ENCODE measurements at regions not wholly inside any gene's neighbourhood (a gene's known extent, or its start where the extent isn't known, plus 50 kb on each side); places are given as distances from the start of the nearest gene placed in this dataset.

DNA sequence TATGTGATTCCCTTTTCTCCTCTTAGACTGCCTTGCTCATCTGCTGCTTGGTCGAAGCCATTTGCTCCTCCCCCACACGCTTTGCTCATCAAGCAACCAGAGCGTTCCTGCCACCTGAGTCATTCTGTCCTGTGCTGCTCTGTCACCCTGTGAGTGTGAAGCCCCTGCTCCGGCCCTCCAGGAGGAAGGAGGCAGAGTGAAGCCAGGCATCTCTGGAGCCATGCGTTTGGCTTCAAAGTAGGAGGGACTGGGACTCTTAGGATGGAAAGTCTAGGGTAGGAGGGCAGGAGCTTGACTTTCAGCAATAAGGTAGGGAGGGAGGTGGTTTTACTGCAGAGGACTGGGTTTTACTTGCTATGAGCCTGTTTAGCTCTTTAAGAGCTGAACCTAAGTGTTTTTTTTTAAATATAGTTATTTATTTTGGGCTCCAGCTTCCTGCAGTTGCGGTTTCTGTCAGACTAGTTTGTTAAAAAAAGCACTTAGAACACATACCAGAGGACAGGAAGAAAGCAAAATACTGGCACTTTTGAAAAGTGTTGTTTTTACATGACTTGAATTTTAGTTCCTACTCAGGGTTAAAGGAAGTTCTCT, 63.6 kb downstream of the SPINK2 start:
- Histone ChIP-seq H3K4me1 (no peaks in the 10 kb centered on the region), H3K9me3 (no peaks in the 10 kb centered on the region), H3K4me3 (no peak overlapping the region), H3K27ac (peak overlapping the region in 1 of 2 donors; percentile 21), H3K36me3 (no peaks in the 10 kb centered on the region), H3K27me3 (no peaks in the 10 kb centered on the region)
- no peak for TF ChIP-seq POLR2A (IDR thresholded peaks at IDR 0.05)
- TF ChIP-seq, protein P1, sequence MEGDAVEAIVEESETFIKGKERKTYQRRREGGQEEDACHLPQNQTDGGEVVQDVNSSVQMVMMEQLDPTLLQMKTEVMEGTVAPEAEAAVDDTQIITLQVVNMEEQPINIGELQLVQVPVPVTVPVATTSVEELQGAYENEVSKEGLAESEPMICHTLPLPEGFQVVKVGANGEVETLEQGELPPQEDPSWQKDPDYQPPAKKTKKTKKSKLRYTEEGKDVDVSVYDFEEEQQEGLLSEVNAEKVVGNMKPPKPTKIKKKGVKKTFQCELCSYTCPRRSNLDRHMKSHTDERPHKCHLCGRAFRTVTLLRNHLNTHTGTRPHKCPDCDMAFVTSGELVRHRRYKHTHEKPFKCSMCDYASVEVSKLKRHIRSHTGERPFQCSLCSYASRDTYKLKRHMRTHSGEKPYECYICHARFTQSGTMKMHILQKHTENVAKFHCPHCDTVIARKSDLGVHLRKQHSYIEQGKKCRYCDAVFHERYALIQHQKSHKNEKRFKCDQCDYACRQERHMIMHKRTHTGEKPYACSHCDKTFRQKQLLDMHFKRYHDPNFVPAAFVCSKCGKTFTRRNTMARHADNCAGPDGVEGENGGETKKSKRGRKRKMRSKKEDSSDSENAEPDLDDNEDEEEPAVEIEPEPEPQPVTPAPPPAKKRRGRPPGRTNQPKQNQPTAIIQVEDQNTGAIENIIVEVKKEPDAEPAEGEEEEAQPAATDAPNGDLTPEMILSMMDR (IDR thresholded peaks at IDR 0.05), result no peak
- DNase-seq, result peak; percentile 18 to 40
- intact Hi-C loops (cut with DNase I; ENCODE audit: low total_unique reads), result no loop called here

DNA sequence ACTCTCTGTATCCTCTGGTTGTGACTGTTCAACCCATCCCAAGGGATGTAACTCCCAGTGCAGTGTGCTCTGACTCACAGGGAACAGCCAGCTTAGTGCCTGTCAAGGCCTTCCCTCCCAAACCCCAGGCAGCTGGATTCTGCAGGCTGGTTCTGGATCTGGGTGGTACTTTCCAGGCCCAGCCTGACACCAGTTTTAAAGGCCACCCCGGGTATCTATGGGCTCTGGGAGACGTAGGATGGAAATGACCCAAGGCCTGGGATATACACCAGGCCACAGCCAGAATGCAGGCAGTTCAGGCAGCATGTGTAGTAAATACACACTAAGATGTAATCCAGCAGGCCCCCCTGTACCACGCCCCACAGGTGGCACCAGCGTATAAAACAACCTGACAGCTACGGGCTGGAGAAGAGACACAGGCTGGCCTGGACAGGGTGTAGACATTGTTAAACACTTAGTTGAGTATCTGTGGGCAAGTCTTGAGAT, 64.2 kb downstream of the SPINK2 start:
- no peak for DNase-seq
- peak overlapping the region in 1 of 2 donors; percentile 21 for H3K27ac ChIP-seq
- intact Hi-C loops (cut with DNase I; ENCODE audit: low total_unique reads), result no loop called here

DNA sequence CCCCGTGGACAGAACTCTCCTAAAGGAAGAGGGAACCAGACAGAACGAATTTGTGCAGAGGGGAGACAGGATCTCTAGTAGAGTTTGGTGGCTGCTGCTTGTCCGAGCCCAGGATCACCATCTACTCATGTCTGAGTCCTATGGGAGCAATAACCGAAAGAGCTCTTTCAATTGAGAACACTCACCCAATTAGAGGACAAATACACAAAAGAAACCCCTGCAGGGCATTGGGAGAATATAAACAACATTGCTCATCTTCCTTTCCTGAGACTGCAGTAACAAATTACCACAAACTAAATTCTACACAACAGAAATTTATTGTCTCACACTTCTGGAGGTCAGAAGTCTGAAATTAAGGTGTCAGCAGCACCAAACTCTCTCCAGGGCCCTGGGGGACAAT, 65.6 kb downstream of the SPINK2 start:
- no peaks in the 10 kb centered on the region for H3K4me1 ChIP-seq
- intact Hi-C loops (cut with DNase I; ENCODE audit: low total_unique reads), result no loop called here
- H3K36me3 ChIP-seq, result no peaks in the 10 kb centered on the region
- no peak overlapping the region for H3K4me3 ChIP-seq
- H3K27me3 ChIP-seq, result no peaks in the 10 kb centered on the region
- TF ChIP-seq, protein P1 (IDR thresholded peaks at IDR 0.05), result no peak
- no peak for TF ChIP-seq POLR2A (IDR thresholded peaks at IDR 0.05)
- H3K27ac ChIP-seq, result no peak overlapping the region
- no peak for DNase-seq
- no peaks in the 10 kb centered on the region for H3K9me3 ChIP-seq

More for the DNA sequence above, 64.2 kb downstream of the SPINK2 start:
- Histone ChIP-seq H3K4me3 (no peak overlapping the region), H3K27me3 (no peaks in the 10 kb centered on the region), H3K4me1 (no peaks in the 10 kb centered on the region), H3K9me3 (no peaks in the 10 kb centered on the region), H3K36me3 (no peaks in the 10 kb centered on the region)
- TF ChIP-seq, protein P1 (IDR thresholded peaks at IDR 0.05), result no peak
- no peak for TF ChIP-seq POLR2A (IDR thresholded peaks at IDR 0.05)

DNA sequence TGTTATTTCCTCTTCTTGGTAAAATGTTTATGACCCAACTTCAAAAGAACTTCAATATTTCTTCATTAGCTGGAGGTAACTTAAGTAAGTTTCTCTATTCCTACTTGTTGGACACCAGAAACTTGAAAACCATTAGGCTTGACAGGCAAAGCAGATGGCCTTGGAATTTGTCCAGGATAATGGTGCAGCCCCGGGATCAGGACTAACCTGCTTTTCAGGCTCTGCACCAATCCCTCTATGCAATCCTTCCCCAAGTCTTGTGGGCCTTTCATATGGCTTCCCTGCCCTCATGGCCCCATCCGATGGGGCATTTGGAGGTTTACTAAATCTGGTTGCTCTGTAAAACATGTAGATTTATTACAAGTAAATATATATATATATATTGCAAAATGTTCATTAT, 68.5 kb downstream of the SPINK2 start:
- DNase-seq, result no peak
- intact Hi-C loops (cut with DNase I; ENCODE audit: low total_unique reads), result no loop called here
- Histone ChIP-seq H3K36me3 (no peaks in the 10 kb centered on the region), H3K9me3 (no peaks in the 10 kb centered on the region), H3K27ac (no peak overlapping the region), H3K4me3 (no peak overlapping the region), H3K4me1 (no peaks in the 10 kb centered on the region), H3K27me3 (no peaks in the 10 kb centered on the region)
- no peak for TF ChIP-seq POLR2A (IDR thresholded peaks at IDR 0.05)
- TF ChIP-seq, protein P1 (IDR thresholded peaks at IDR 0.05), result no peak

DNA sequence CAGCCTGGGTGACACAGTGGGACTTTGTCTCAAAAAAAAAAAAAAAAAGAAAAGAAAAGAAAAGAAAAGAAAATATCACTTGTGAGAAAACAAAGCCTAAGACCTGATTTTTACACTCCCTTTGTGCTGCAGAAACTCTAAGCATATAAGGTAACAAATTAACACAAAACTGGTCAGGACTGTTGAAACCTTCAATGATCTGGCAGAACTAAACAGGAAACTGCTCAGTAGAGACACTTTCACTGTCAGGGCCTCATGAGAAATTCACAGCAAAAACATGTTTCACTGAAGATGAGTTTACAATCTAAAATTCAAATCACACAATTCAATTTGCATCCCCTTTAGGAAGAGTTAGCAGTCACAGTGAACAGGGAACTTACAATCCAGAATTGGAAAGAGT, 69.1 kb upstream of the HOPX start:
- no peak overlapping the region for H3K4me3 ChIP-seq
- no peaks in the 10 kb centered on the region for H3K9me3 ChIP-seq
- no peak for DNase-seq
- intact Hi-C loops (cut with DNase I; ENCODE audit: low total_unique reads), result no loop called here
- TF ChIP-seq, protein P1 (IDR thresholded peaks at IDR 0.05), result no peak
- no peak for TF ChIP-seq POLR2A (IDR thresholded peaks at IDR 0.05)
- H3K27ac ChIP-seq, result no peak overlapping the region
- H3K36me3 ChIP-seq, result no peaks in the 10 kb centered on the region
- no peaks in the 10 kb centered on the region for H3K4me1 ChIP-seq
- H3K27me3 ChIP-seq, result no peaks in the 10 kb centered on the region

Data from uterus (tissue), 3 donors.